ENCODE measurements at regions not wholly inside any gene's neighbourhood (a gene's known extent, or its start where the extent isn't known, plus 50 kb on each side); places are given as distances from the start of the nearest gene placed in this dataset.

DNA sequence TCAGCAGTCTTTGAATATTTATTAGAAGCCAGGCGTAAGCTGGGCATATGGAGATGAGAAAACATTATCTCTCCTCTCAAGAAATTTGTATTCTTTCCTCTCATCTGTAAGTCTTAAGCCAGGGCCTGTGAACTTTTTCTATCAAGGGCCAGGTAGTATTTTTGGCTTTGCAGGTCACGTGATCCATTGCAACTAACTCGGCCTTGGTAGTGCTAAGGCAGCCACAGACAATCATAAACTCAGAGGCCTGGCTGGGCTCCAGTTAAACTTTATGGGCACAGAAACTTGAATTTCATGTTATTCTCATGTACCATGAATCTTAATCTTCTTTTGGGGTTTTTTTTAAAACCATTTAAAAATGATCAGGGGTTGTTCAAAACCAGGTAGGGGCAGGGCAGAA lies 117.4 kb upstream of the PELI2 start:
- no peak for TF ChIP-seq EZH2 (IDR thresholded peaks at IDR 0.05; ENCODE audit: borderline replicate concordance, low read depth, low read length, poor library complexity, severe bottlenecking)
- TF ChIP-seq, protein P1, sequence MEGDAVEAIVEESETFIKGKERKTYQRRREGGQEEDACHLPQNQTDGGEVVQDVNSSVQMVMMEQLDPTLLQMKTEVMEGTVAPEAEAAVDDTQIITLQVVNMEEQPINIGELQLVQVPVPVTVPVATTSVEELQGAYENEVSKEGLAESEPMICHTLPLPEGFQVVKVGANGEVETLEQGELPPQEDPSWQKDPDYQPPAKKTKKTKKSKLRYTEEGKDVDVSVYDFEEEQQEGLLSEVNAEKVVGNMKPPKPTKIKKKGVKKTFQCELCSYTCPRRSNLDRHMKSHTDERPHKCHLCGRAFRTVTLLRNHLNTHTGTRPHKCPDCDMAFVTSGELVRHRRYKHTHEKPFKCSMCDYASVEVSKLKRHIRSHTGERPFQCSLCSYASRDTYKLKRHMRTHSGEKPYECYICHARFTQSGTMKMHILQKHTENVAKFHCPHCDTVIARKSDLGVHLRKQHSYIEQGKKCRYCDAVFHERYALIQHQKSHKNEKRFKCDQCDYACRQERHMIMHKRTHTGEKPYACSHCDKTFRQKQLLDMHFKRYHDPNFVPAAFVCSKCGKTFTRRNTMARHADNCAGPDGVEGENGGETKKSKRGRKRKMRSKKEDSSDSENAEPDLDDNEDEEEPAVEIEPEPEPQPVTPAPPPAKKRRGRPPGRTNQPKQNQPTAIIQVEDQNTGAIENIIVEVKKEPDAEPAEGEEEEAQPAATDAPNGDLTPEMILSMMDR (conservative IDR thresholded peaks at IDR 0.05; ENCODE audit: low read depth, low read length), result no peak
